Loucy (cell line): ENCODE measurements at regions not wholly inside any gene's neighbourhood (a gene's known extent, or its start where the extent isn't known, plus 50 kb on each side); places are given as distances from the start of the nearest gene placed in this dataset.

ENCODE experiments used
- CTCF ChIP-seq: fragments of 200-600 bp; sonication (generic); conservative IDR thresholded peaks from 2 replicates; pipeline ENCODE4 v1.5.1; 2014; ENCODE audit warnings: mild to moderate bottlenecking, antibody characterized with exemption, low read length
- EZH2phosphoT487 ChIP-seq: fragments of 200-600 bp; IDR thresholded peaks from 2 replicates; pipeline ENCODE4 v1.6.1; 2018; ENCODE audit warnings: antibody characterized with exemption, mild to moderate bottlenecking, moderate library complexity, borderline replicate concordance

GRCh38 chr6:11363881-11364576 lies 131.6 kb upstream of the NEDD9 start:
- TF ChIP-seq CTCF (no peak), EZH2phosphoT487 (no peak)
